ENCODE measurements at regions not wholly inside any gene's neighbourhood (a gene's known extent, or its start where the extent isn't known, plus 50 kb on each side); places are given as distances from the start of the nearest gene placed in this dataset.

DNA sequence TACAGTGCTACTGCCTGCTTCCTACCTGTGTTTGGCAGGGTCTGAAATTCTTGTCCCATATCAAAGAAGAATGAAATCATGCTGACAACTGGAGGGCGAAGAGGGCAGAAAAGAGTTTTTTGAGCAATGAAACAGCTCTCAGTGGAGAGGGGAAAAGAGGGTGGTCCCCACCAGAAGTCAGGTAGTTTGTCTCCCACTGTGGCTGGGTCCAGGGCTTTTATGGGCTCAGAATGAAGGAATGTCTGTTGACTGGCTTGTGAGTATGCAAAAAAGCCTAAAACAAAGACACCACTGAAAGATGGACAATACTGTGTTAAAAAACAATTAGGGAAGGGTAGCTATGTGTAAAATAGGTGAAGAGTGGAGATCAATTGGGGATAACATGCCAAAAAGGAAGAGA, 115.0 kb downstream of the ADAM29 start:
- WGBS: 78% methylated on average over 1 of the region's 1 CpG
- intact Hi-C loops (cut with DNase I): no loop called here
- H3K4me1 ChIP-seq (ENCODE audit: control insufficient read depth, insufficient read depth, low read length): no peaks in the 10 kb centered on the region

GRCh38 chr4:175034007-175034406, 115.8 kb downstream of the ADAM29 start:
- Histone ChIP-seq H3K9me3 (ENCODE audit: control insufficient read depth, low read length) (no peaks in the 10 kb centered on the region), H3K27ac (ENCODE audit: low read length) (no peak overlapping the region), H3K4me1 (ENCODE audit: control insufficient read depth, insufficient read depth, low read length) (no peaks in the 10 kb centered on the region), H3K4me3 (ENCODE audit: low read length) (no peak overlapping the region), H3K27me3 (ENCODE audit: control insufficient read depth, insufficient read depth) (no peaks in the 10 kb centered on the region)
- DNase-seq: no peak
- ATAC-seq: no peak
- intact Hi-C loops (cut with DNase I): no loop called here
- WGBS: 84% methylated on average over 1 of the region's 1 CpG

More for the DNA sequence above, 115.0 kb downstream of the ADAM29 start:
- H3K9me3 ChIP-seq (ENCODE audit: control insufficient read depth, low read length): no peaks in the 10 kb centered on the region
- H3K4me3 ChIP-seq (ENCODE audit: low read length): no peak overlapping the region
- H3K27me3 ChIP-seq (ENCODE audit: control insufficient read depth, insufficient read depth): no peaks in the 10 kb centered on the region
- ATAC-seq (no peak), DNase-seq (no peak)
- H3K27ac ChIP-seq (ENCODE audit: low read length): no peak overlapping the region

DNA sequence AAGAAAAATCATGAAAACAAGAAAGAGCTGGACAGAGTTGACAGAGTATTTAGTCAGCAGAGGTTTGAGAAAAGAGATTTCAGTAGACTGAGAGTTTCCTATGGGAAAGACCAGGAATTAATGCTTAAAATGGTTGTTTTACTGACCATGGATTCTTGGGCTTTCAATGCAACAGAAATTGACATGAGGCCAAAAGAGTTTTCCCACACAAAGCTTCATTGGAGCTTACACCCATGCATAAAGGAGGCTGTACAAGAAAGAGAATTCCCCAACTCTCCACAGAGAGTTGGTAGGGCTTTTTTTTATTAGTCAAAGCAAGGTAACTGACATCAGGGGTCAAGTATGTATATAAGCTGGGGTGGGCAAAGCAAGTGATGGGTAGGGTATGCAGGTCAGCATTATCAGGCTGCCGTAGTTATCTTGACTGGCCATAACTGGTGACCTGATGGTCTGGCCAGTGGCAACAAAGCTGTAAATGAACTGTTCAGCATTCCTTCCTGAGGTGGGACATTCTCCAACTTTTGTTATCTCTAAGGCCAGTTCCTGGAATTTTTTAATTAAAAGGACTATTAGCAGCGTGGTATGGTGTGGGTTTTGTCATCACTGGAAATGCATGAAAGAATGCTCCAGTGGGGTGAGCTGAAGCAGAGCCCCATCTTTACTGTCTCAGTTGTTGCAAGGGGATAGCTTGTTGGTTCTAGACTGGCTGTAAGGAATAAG, 117.0 kb downstream of the ADAM29 start:
- Histone ChIP-seq H3K4me3 (ENCODE audit: low read length) (no peak overlapping the region), H3K27me3 (ENCODE audit: control insufficient read depth, insufficient read depth) (no peaks in the 10 kb centered on the region), H3K27ac (ENCODE audit: low read length) (no peak overlapping the region), H3K4me1 (ENCODE audit: control insufficient read depth, insufficient read depth, low read length) (no peaks in the 10 kb centered on the region), H3K9me3 (ENCODE audit: control insufficient read depth, low read length) (no peaks in the 10 kb centered on the region)
- intact Hi-C loops (cut with DNase I): no loop called here
- DNase-seq: no peak
- no peak for ATAC-seq
- 29% methylated on average over 2 of the region's 2 CpGs for WGBS

DNA sequence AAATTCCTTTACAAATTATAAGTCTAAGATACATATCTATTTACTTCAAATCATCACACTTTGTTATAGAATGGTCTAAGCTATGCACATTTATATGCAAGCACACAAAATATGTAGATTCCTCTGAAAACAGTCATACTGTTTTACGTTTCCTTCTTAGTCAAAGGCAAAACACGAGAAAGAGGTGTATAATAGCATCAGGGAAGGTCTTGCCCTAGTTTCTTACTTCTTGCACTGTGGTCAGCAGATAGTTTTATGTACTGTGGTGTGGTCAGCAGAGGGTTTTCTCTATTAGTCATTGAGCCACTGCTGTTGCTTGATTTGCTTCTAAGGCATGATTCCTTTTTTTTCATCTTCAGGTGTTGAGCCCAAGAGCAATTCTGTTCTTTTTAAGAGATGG, 117.7 kb downstream of the ADAM29 start:
- no peaks in the 10 kb centered on the region for H3K4me1 ChIP-seq (ENCODE audit: control insufficient read depth, insufficient read depth, low read length)
- intact Hi-C loops (cut with DNase I): no loop called here
- DNase-seq (no peak), ATAC-seq (no peak)
- H3K9me3 ChIP-seq (ENCODE audit: control insufficient read depth, low read length): no peaks in the 10 kb centered on the region
- no peaks in the 10 kb centered on the region for H3K27me3 ChIP-seq (ENCODE audit: control insufficient read depth, insufficient read depth)
- H3K4me3 ChIP-seq (ENCODE audit: low read length): no peak overlapping the region
- H3K27ac ChIP-seq (ENCODE audit: low read length): no peak overlapping the region
- WGBS: 70% methylated on average over 2 of the region's 2 CpGs

DNA sequence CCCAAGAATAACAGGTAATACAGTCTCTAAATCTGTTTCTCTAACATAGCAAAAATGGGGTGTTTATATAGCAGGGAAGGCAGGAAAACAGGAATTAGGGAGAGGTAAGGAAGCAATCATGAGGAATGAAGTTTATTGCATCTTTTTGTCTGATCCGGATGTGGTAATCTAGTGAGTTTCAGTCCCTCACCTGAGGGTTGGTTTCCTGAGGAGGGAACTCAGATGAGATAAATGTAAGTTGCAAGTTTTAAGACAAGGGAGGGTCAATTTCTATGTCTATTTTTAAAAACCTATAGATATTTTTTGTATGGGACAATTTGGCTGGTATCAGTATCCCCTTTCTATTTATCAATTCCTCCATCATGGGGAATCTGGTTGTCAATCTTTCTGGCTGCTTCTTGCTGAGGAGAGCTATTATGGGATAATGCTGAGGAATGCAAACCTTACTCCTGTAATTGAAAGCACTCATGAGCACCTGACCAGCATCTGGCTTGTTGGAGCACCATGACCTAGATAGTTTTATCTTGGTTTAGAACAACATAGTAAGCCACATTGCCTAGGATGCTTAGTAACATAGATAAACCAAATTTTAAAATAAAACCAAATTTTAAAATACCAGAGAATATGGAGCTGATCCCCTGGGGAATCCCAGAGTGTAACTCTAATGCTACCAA, 130.1 kb downstream of the ADAM29 start:
- Histone ChIP-seq H3K4me1 (ENCODE audit: control insufficient read depth, insufficient read depth, low read length) (no peaks in the 10 kb centered on the region), H3K4me3 (ENCODE audit: low read length) (no peak overlapping the region), H3K27ac (ENCODE audit: low read length) (no peak overlapping the region), H3K27me3 (ENCODE audit: control insufficient read depth, insufficient read depth) (no peaks in the 10 kb centered on the region), H3K9me3 (ENCODE audit: control insufficient read depth, low read length) (no peaks in the 10 kb centered on the region)
- 85% methylated on average over 1 of the region's 1 CpG for WGBS
- DNase-seq (no peak), ATAC-seq (no peak)
- intact Hi-C loops (cut with DNase I): no loop called here

DNA sequence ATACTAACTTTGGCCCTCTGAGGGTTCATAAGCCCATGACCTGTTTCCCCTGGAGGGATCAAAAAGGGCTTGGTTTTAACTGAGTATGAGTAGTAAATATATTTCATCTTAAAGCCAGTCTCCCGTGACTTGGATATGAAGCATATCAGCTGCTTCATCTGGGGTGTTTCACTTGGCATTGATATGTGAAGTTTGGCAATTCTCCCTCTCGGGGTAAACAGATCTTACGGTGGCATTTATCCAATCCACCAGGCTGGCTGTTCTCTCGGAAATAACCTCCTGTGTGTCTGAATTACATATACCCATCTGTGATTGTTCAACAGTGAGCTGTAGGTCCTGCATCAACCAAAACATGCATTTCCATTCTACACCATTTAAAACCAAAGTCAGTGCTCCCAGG, 130.7 kb downstream of the ADAM29 start:
- 78% methylated on average over 4 of the region's 4 CpGs for WGBS
- no peak for DNase-seq
- Histone ChIP-seq H3K4me3 (ENCODE audit: low read length) (no peak overlapping the region), H3K9me3 (ENCODE audit: control insufficient read depth, low read length) (no peaks in the 10 kb centered on the region), H3K27me3 (ENCODE audit: control insufficient read depth, insufficient read depth) (no peaks in the 10 kb centered on the region), H3K4me1 (ENCODE audit: control insufficient read depth, insufficient read depth, low read length) (no peaks in the 10 kb centered on the region), H3K27ac (ENCODE audit: low read length) (no peak overlapping the region)
- intact Hi-C loops (cut with DNase I): no loop called here
- ATAC-seq: no peak

DNA sequence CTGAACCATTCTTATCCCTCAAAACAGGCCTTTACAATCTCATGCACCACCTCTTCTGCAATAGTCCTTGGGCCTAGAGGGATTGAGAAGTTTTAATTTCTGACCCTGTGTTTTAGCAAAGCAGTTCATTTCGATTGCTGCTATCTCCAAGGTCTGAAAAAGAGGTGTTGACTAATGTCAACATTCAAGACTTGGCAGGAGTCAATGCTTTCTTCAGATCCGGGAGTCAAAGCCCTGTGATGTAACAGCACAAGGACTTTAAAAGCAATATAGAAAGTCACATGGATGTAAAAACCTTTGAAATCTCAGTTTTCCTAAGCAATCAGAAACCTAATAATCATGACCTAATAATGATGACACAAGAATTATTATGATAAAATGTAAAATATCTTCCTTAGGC, 133.8 kb downstream of the ADAM29 start:
- H3K9me3 ChIP-seq (ENCODE audit: control insufficient read depth, low read length): no peaks in the 10 kb centered on the region
- WGBS: 30% methylated on average over 2 of the region's 2 CpGs
- no peak for DNase-seq
- H3K27ac ChIP-seq (ENCODE audit: low read length): no peak overlapping the region
- H3K4me1 ChIP-seq (ENCODE audit: control insufficient read depth, insufficient read depth, low read length): no peaks in the 10 kb centered on the region
- ATAC-seq: no peak
- intact Hi-C loops (cut with DNase I): no loop called here
- H3K27me3 ChIP-seq (ENCODE audit: control insufficient read depth, insufficient read depth): no peaks in the 10 kb centered on the region
- H3K4me3 ChIP-seq (ENCODE audit: low read length): no peak overlapping the region

- DNase-seq: no peak
- no peak for ATAC-seq
- no peak overlapping the region for H3K27ac ChIP-seq (ENCODE audit: low read length)
- no peaks in the 10 kb centered on the region for H3K9me3 ChIP-seq (ENCODE audit: control insufficient read depth, low read length)
- 65% methylated on average over 3 of the region's 3 CpGs for WGBS
- H3K4me1 ChIP-seq (ENCODE audit: control insufficient read depth, insufficient read depth, low read length): no peaks in the 10 kb centered on the region
- H3K27me3 ChIP-seq (ENCODE audit: control insufficient read depth, insufficient read depth): no peaks in the 10 kb centered on the region
- intact Hi-C loops (cut with DNase I): no loop called here
- H3K4me3 ChIP-seq (ENCODE audit: low read length): no peak overlapping the region
Observed at GRCh38 chr4:175054980-175055379, 136.8 kb downstream of the ADAM29 start.

- no peak overlapping the region for H3K4me3 ChIP-seq (ENCODE audit: low read length)
- 68% methylated on average over 3 of the region's 3 CpGs for whole genome bisulfite sequencing
- DNase-seq (no peak), ATAC-seq (no peak)
- H3K9me3 ChIP-seq (ENCODE audit: control insufficient read depth, low read length): no peaks in the 10 kb centered on the region
- no peaks in the 10 kb centered on the region for H3K4me1 ChIP-seq (ENCODE audit: control insufficient read depth, insufficient read depth, low read length)
- no peak overlapping the region for H3K27ac ChIP-seq (ENCODE audit: low read length)
- H3K27me3 ChIP-seq (ENCODE audit: control insufficient read depth, insufficient read depth): no peaks in the 10 kb centered on the region
- intact Hi-C loops (cut with DNase I): no loop called here
Observed at GRCh38 chr4:175062183-175062592, 144.0 kb downstream of the ADAM29 start.

DNA sequence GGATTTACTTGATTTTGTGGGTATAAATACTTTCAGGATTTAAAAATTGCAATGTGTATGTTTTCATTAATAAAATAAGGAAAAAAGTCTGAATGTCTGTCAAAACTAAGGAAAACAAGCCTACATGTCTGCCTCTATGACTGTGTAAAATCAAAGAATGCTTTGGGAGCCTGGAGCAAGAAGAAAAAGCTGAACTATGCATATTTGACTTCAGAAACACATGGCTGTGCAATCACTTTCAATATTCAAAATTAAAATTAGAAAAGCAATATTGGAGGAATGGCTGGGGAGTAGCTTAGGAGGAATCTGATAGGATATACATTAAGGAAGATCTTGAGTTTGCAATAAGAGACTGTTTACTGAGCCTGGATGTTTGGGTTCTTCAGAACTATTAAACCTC, 147.1 kb downstream of the ADAM29 start:
- no peaks in the 10 kb centered on the region for H3K27me3 ChIP-seq (ENCODE audit: control insufficient read depth, insufficient read depth)
- DNase-seq: no peak
- H3K27ac ChIP-seq (ENCODE audit: low read length): no peak overlapping the region
- intact Hi-C loops (cut with DNase I): no loop called here
- no peaks in the 10 kb centered on the region for H3K4me1 ChIP-seq (ENCODE audit: control insufficient read depth, insufficient read depth, low read length)
- ATAC-seq: no peak
- H3K4me3 ChIP-seq (ENCODE audit: low read length): no peak overlapping the region
- no peaks in the 10 kb centered on the region for H3K9me3 ChIP-seq (ENCODE audit: control insufficient read depth, low read length)

GRCh38 chr4:175066923-175067627, 148.9 kb downstream of the ADAM29 start:
- Histone ChIP-seq H3K4me3 (ENCODE audit: low read length) (no peak overlapping the region), H3K27ac (ENCODE audit: low read length) (no peak overlapping the region), H3K4me1 (ENCODE audit: control insufficient read depth, insufficient read depth, low read length) (no peaks in the 10 kb centered on the region), H3K27me3 (ENCODE audit: control insufficient read depth, insufficient read depth) (no peaks in the 10 kb centered on the region), H3K9me3 (ENCODE audit: control insufficient read depth, low read length) (no peaks in the 10 kb centered on the region)
- 40% methylated on average over 3 of the region's 3 CpGs for WGBS
- intact Hi-C loops (cut with DNase I): no loop called here
- DNase-seq: no peak
- no peak for ATAC-seq
